GM23338 (cell line): ENCODE measurements at regions not wholly inside any gene's neighbourhood (a gene's known extent, or its start where the extent isn't known, plus 50 kb on each side); places are given as distances from the start of the nearest gene placed in this dataset.

ENCODE experiments used
- ATAC-seq: fragments of 200-7000 bp; cut with Tn5 transposase; 3 replicates; pipeline ENCODE4 v1.9.1; 2020
- DNase-seq: peaks from one replicate; pipeline ENCODE4 v3.0.0-alpha.2; 2015; ENCODE audit warnings: low spot score
- H2AFZ ChIP-seq: fragments of 200-600 bp; sonication (generic); 2 replicates; pipeline ENCODE4 v1.8.0; 2016; ENCODE audit warnings: antibody characterized with exemption, mild to moderate bottlenecking, moderate library complexity
- H3F3A ChIP-seq: fragments of 200-600 bp; sonication (generic); replicated peaks from 2 replicates; pipeline ENCODE4 v1.8.0; 2017; ENCODE audit warnings: antibody characterized with exemption, mixed run types, low read depth
- H3K27ac ChIP-seq: fragments of 200-600 bp; sonication (generic); 2 replicates; pipeline ENCODE4 v1.6.1; 2016; ENCODE audit warnings: low read depth
- H3K27me3 ChIP-seq: fragments of 200-600 bp; sonication (generic); 2 replicates; pipeline ENCODE4 v1.8.0; 2016; ENCODE audit warnings: mild to moderate bottlenecking, mixed run types, moderate library complexity; ENCODE audit not compliant: insufficient read depth
- H3K36me3 ChIP-seq: fragments of 200-600 bp; sonication (generic); 2 replicates; pipeline ENCODE4 v1.8.0; 2016; ENCODE audit warnings: mild to moderate bottlenecking; ENCODE audit not compliant: insufficient read depth
- H3K4me1 ChIP-seq: fragments of 200-600 bp; sonication (generic); 2 replicates; pipeline ENCODE4 v1.8.0; 2016; ENCODE audit warnings: mild to moderate bottlenecking, moderate library complexity; ENCODE audit not compliant: insufficient read depth
- H3K4me2 ChIP-seq: fragments of 200-600 bp; sonication (generic); 2 replicates; pipeline ENCODE4 v1.7.1; 2017; ENCODE audit warnings: mixed run types
- H3K4me3 ChIP-seq: fragments of 200-600 bp; sonication (generic); 2 replicates; pipeline ENCODE4 v1.6.1; 2016; ENCODE audit warnings: mixed run types
- H3K79me2 ChIP-seq: fragments of 200-600 bp; sonication (generic); replicated peaks from 2 replicates; pipeline ENCODE4 v1.8.0; 2017; ENCODE audit warnings: mild to moderate bottlenecking; ENCODE audit not compliant: insufficient read depth
- H3K9me2 ChIP-seq: fragments of 200-600 bp; sonication (generic); 2 replicates; pipeline ENCODE4 v1.8.0; 2017; ENCODE audit not compliant: insufficient read depth
- H4K20me1 ChIP-seq: fragments of 200-600 bp; sonication (generic); replicated peaks from 2 replicates; pipeline ENCODE4 v1.8.0; 2017; ENCODE audit warnings: mild to moderate bottlenecking; ENCODE audit not compliant: insufficient read depth
- H3K27ac Mint-ChIP-seq: 2 replicates; pipeline ENCODE4 v1.8.0; 2020; ENCODE audit warnings: inconsistent platforms, mild to moderate bottlenecking, moderate library complexity, mixed read lengths
- H3K27me3 Mint-ChIP-seq: 3 replicates; pipeline ENCODE4 v1.8.0; 2022; ENCODE audit warnings: low read depth, mild to moderate bottlenecking, moderate library complexity, mixed read lengths, inconsistent platforms; ENCODE audit not compliant: insufficient read depth, poor library complexity
- H3K36me3 Mint-ChIP-seq: 3 replicates; pipeline ENCODE4 v1.8.0; 2021; ENCODE audit warnings: low read depth, mild to moderate bottlenecking, inconsistent platforms, moderate library complexity, mixed read lengths
- H3K4me1 Mint-ChIP-seq: 3 replicates; pipeline ENCODE4 v1.8.0; 2020; ENCODE audit warnings: mild to moderate bottlenecking, inconsistent platforms, mixed read lengths
- H3K4me3 Mint-ChIP-seq: 3 replicates; pipeline ENCODE4 v1.8.0; 2021; ENCODE audit warnings: moderate library complexity, mild to moderate bottlenecking, inconsistent platforms, mixed read lengths
- H3K9me3 Mint-ChIP-seq: 3 replicates; pipeline ENCODE4 v1.8.0; 2020; ENCODE audit warnings: moderate library complexity, mild to moderate bottlenecking, inconsistent platforms, mixed read lengths
- POLR2AphosphoS5 ChIP-seq: IDR thresholded peaks from 2 replicates; pipeline ENCODE4 v1.6.1; 2016; ENCODE audit warnings: antibody characterized with exemption, low read depth
- REST ChIP-seq: IDR thresholded peaks from one replicate; pipeline ENCODE4 v1.6.1; 2018; ENCODE audit warnings: antibody characterized with exemption; ENCODE audit not compliant: unreplicated experiment
- TF ChIP-seq, protein P1 (sequence below): fragments of 250-450 bp; sonication (Bioruptor Pico); IDR thresholded peaks from 2 replicates; pipeline ENCODE4 v1.5.0; 2020; ENCODE audit warnings: mild to moderate bottlenecking, moderate library complexity

- DNase-seq = no peak
- TF ChIP-seq REST = no peak
- no peak for TF ChIP-seq POLR2AphosphoS5
- TF ChIP-seq, protein P1, sequence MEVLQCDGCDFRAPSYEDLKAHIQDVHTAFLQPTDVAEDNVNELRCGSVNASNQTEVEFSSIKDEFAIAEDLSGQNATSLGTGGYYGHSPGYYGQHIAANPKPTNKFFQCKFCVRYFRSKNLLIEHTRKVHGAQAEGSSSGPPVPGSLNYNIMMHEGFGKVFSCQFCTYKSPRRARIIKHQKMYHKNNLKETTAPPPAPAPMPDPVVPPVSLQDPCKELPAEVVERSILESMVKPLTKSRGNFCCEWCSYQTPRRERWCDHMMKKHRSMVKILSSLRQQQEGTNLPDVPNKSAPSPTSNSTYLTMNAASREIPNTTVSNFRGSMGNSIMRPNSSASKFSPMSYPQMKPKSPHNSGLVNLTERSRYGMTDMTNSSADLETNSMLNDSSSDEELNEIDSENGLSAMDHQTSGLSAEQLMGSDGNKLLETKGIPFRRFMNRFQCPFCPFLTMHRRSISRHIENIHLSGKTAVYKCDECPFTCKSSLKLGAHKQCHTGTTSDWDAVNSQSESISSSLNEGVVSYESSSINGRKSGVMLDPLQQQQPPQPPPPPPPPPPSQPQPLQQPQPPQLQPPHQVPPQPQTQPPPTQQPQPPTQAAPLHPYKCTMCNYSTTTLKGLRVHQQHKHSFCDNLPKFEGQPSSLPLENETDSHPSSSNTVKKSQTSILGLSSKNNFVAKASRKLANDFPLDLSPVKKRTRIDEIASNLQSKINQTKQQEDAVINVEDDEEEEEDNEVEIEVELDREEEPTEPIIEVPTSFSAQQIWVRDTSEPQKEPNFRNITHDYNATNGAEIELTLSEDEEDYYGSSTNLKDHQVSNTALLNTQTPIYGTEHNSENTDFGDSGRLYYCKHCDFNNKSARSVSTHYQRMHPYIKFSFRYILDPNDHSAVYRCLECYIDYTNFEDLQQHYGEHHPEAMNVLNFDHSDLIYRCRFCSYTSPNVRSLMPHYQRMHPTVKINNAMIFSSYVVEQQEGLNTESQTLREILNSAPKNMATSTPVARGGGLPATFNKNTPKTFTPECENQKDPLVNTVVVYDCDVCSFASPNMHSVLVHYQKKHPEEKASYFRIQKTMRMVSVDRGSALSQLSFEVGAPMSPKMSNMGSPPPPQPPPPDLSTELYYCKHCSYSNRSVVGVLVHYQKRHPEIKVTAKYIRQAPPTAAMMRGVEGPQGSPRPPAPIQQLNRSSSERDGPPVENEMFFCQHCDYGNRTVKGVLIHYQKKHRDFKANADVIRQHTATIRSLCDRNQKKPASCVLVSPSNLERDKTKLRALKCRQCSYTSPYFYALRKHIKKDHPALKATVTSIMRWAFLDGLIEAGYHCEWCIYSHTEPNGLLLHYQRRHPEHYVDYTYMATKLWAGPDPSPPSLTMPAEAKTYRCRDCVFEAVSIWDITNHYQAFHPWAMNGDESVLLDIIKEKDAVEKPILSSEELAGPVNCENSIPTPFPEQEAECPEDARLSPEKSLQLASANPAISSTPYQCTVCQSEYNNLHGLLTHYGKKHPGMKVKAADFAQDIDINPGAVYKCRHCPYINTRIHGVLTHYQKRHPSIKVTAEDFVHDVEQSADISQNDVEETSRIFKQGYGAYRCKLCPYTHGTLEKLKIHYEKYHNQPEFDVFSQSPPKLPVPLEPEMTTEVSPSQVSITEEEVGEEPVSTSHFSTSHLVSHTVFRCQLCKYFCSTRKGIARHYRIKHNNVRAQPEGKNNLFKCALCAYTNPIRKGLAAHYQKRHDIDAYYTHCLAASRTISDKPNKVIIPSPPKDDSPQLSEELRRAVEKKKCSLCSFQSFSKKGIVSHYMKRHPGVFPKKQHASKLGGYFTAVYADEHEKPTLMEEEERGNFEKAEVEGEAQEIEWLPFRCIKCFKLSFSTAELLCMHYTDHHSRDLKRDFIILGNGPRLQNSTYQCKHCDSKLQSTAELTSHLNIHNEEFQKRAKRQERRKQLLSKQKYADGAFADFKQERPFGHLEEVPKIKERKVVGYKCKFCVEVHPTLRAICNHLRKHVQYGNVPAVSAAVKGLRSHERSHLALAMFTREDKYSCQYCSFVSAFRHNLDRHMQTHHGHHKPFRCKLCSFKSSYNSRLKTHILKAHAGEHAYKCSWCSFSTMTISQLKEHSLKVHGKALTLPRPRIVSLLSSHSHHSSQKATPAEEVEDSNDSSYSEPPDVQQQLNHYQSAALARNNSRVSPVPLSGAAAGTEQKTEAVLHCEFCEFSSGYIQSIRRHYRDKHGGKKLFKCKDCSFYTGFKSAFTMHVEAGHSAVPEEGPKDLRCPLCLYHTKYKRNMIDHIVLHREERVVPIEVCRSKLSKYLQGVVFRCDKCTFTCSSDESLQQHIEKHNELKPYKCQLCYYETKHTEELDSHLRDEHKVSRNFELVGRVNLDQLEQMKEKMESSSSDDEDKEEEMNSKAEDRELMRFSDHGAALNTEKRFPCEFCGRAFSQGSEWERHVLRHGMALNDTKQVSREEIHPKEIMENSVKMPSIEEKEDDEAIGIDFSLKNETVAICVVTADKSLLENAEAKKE (CRISPR knock-in tag) = no peak
- Mint-ChIP-seq H3K9me3 (peaks cover 20% of the 10 kb centered on the region), H3K36me3 (peaks cover 14% of the 10 kb centered on the region), H3K27me3 (peaks cover 47% of the 10 kb centered on the region), H3K4me1 (peaks cover 29% of the 10 kb centered on the region), H3K4me3 (no peak overlapping the region), H3K27ac (no peak overlapping the region)
- Histone ChIP-seq H3K9me2 (no peaks in the 10 kb centered on the region), H3K27ac (no peak overlapping the region), H3K27me3 (peaks cover 39% of the 10 kb centered on the region), H3K4me1 (peaks cover 23% of the 10 kb centered on the region), H2AFZ (no peak overlapping the region), H3K4me3 (no peak overlapping the region), H3F3A (no peaks in the 10 kb centered on the region), H3K79me2 (no peaks in the 10 kb centered on the region), H4K20me1 (no peaks in the 10 kb centered on the region), H3K4me2 (no peak overlapping the region), H3K36me3 (no peaks in the 10 kb centered on the region; the same call in 1 of the 2 replicates)
- ATAC-seq = no peak
These were observed 206.1 kb downstream of the TTLL2 start for GRCh38 chr6:167530951-167531350.
